AG04450 (cell line): ENCODE measurements at regions not wholly inside any gene's neighbourhood (a gene's known extent, or its start where the extent isn't known, plus 50 kb on each side); places are given as distances from the start of the nearest gene placed in this dataset.

ENCODE experiments used
- CTCF ChIA-PET: fragments of 300-600, 350-600 bp; formaldehyde crosslinking; extraction: SDS; loops from one replicate; lab custom pipeline; 2022; ENCODE audit warnings: antibody characterized with exemption, inconsistent platforms; lab: Charles Lee
- POLR2A ChIA-PET: fragments of 350-600 bp; formaldehyde crosslinking; extraction: SDS; loops from one replicate; lab custom pipeline; 2021; ENCODE audit warnings: antibody characterized with exemption, inconsistent platforms; lab: Yijun Ruan, JAX
- DNase-seq: peaks from one replicate; pipeline ENCODE4 v3.0.0-alpha.2; 2011; ENCODE audit warnings: low read depth, low spot score
- H3K27ac ChIP-seq: one replicate; pipeline ENCODE4 v1.5.1; 2012; ENCODE audit warnings: low read depth, low read length, control low read depth
- H3K27me3 ChIP-seq: one replicate; pipeline ENCODE4 v1.6.0; 2012; ENCODE audit warnings: low read length; ENCODE audit not compliant: control insufficient read depth, insufficient read depth
- H3K4me3 ChIP-seq: 2 replicates; pipeline ENCODE4 v1.5.1; 2011; ENCODE audit warnings: mild to moderate bottlenecking, low read depth, low read length, control low read depth
- H3K9me3 ChIP-seq: 2 replicates; pipeline ENCODE4 v1.5.1; 2012; ENCODE audit warnings: low read length; ENCODE audit not compliant: control insufficient read depth, insufficient read depth
- TF ChIP-seq, protein P1 (sequence below): IDR thresholded peaks from 2 replicates; pipeline ENCODE4 v1.5.1; 2011; ENCODE audit warnings: low read depth, low read length, control low read depth, inconsistent platforms

DNA sequence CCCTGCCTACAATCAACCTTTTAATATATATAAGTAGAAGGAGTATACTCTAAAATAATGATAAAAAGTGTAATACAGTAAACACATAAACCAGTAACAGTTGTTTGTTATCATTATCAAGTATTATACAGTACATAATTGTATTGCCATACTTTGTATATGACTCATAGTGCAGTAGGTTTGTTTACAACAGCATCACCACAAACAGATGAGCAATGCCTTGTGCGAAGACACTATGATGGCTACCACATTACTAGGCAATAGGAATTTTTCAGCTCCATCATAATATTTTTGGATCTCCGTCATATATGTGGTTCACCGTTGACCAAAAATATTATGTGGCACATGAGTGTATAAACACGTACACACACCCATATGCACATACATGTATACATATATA is 69.7 kb upstream of the APC start:
- no peak for DNase-seq
- ChIA-PET CTCF (no interaction called here), POLR2A (no interaction called here)
- no peak overlapping the region for H3K27ac ChIP-seq
- TF ChIP-seq, protein P1, sequence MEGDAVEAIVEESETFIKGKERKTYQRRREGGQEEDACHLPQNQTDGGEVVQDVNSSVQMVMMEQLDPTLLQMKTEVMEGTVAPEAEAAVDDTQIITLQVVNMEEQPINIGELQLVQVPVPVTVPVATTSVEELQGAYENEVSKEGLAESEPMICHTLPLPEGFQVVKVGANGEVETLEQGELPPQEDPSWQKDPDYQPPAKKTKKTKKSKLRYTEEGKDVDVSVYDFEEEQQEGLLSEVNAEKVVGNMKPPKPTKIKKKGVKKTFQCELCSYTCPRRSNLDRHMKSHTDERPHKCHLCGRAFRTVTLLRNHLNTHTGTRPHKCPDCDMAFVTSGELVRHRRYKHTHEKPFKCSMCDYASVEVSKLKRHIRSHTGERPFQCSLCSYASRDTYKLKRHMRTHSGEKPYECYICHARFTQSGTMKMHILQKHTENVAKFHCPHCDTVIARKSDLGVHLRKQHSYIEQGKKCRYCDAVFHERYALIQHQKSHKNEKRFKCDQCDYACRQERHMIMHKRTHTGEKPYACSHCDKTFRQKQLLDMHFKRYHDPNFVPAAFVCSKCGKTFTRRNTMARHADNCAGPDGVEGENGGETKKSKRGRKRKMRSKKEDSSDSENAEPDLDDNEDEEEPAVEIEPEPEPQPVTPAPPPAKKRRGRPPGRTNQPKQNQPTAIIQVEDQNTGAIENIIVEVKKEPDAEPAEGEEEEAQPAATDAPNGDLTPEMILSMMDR, result no peak
- peaks cover under 1% of the 10 kb centered on the region for H3K27me3 ChIP-seq
- H3K9me3 ChIP-seq, result no peaks in the 10 kb centered on the region
- no peak overlapping the region for H3K4me3 ChIP-seq

DNA sequence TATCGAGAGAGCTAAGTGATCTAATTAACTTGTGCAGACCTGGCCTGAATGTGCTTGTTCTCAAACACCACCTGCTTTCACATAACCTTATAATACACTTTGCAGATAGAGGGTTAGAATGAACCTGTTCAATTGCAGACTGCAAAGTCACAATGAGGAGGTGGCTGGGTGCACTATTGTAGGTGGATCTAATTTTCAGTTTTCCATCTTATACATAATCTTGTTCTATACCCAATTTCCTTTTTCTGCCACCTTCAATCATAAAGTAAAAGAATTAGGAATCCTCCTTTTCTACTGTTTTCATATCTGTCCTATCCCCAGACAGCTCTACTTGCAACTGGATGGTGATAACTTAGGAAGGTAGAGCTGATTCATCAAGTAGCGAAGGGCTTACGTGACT is 68.8 kb upstream of the APC start:
- no peaks in the 10 kb centered on the region for H3K27me3 ChIP-seq
- TF ChIP-seq, protein P1, result no peak
- DNase-seq, result no peak
- no peaks in the 10 kb centered on the region for H3K9me3 ChIP-seq
- H3K27ac ChIP-seq, result no peak overlapping the region
- POLR2A ChIA-PET, result no interaction called here
- CTCF ChIA-PET, result no interaction called here
- no peak overlapping the region for H3K4me3 ChIP-seq

DNA sequence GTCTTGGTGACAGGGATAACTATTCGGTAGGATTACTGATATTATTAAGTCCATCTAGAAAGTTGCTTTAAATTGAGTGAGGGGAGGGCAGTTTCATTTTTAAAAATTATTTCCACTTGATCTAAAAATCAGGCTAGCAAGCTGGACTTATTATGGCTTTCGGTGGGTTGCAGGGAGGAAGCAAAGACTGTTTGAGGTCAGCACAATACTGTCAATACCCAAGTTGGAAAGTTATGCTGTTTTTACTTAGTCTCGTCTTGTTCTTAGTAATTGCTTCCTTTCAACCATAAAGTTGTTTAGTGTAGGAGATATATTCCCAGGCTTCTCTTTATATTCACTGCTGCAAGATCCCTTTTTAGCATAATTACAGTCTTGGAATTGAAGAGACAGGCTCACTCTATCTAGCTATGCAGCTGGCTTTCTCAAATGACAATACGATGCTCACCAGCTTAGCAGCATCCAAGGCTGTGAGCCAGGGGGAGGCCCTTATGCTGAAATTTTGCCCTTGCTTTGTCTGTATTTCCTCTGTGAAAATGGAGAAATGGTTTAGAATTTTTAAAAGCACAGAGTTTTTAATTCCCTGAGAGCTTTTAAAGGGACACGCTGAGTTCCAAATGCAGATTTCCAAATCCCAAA is 68.2 kb upstream of the APC start:
- Histone ChIP-seq H3K9me3 (no peaks in the 10 kb centered on the region), H3K27ac (no peak overlapping the region), H3K27me3 (no peaks in the 10 kb centered on the region), H3K4me3 (no peak overlapping the region)
- no peak for DNase-seq
- POLR2A ChIA-PET, result no interaction called here
- CTCF ChIA-PET, result no interaction called here
- TF ChIP-seq, protein P1, result no peak

DNA sequence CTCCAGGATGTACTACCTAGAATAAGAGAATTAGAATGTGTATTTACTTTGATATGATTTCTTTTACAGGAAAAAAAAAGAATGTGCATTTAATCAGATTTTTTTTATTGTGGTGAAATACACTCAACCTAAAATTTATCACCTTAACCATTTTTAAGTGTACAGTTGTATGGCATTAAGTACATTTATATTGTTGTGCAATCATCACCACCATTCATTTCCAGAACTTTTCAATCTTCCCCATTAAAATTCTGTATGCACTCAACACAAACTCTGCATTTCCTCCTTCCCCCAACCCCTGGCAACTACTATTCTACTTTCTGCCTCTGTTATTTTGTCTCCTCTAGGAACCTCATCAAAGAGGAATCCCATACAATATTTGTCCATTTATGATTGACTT is 66.0 kb upstream of the APC start:
- ChIA-PET POLR2A (no interaction called here), CTCF (no interaction called here)
- Histone ChIP-seq H3K4me3 (no peak overlapping the region), H3K27ac (no peak overlapping the region), H3K27me3 (no peaks in the 10 kb centered on the region), H3K9me3 (no peaks in the 10 kb centered on the region)
- no peak for DNase-seq
- TF ChIP-seq, protein P1, result no peak

DNA sequence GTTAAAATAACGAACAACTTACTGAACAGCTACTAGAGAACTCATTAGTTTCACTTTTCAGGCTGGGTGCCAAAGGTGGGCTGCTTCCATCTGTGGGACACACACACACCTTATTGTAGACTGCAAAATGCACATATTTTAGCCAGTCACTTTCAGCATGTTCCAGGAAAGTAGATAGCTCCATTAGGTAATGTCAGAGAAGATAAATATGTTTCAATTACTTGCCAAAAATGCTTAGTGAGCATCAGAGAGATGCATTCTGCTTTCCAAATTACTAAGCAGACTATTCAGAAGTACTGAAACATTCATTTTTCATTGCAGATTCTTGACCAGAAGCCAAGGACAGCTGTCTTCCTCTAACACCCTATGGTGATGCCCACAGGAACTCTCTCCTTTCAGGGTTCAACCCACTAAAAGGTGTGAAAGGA is 56.2 kb upstream of the APC start:
- POLR2A ChIA-PET, result no interaction called here
- Histone ChIP-seq H3K9me3 (no peaks in the 10 kb centered on the region), H3K4me3 (no peak overlapping the region), H3K27ac (no peak overlapping the region), H3K27me3 (no peaks in the 10 kb centered on the region)
- no peak for DNase-seq
- TF ChIP-seq, protein P1, result no peak
- CTCF ChIA-PET, result interaction anchor here (1.1 kb wide), 1 partner anchor 10 kb away, joined by 3 read pairs; no protein-coding TSS in a partner anchor
